Stromal cell of bone marrow (primary cell): ENCODE measurements at regions not wholly inside any gene's neighbourhood (a gene's known extent, or its start where the extent isn't known, plus 50 kb on each side); places are given as distances from the start of the nearest gene placed in this dataset.

Source experiments
- DNase-seq: peaks from one replicate; pipeline ENCODE4 v3.0.0-alpha.2; 2012; ENCODE audit warnings: low read depth

- DNase-seq = no peak
Observed at GRCh38 chr15:97319291-97319690, 641.2 kb upstream of the ARRDC4 start.

GRCh38 chr15:97346221-97346620 is 614.3 kb upstream of the ARRDC4 start:
- no peak for DNase-seq

- no peak for DNase-seq
Observed at GRCh38 chr15:97350813-97351212, 609.7 kb upstream of the ARRDC4 start.

DNA sequence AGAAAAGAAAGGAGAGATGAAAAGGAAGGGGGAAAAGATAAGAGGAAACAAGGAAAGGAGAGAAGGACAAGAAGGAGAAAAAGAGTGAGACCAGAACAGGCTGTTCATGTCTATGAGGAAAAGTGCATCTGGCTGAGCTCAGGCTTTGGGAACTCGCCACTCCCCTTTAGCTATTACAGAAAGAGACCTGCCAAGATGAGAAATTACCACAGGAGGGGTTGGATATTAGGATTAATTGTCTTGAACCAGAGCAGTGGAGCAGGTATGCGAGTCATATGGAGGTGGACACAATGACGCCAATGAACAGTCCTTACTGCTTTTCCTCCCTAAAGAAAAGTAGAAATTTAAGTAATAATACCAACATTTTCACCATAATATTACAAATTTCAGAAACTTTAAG is 577.0 kb upstream of the ARRDC4 start:
- no peak for DNase-seq

GRCh38 chr15:97386940-97387339 is 573.6 kb upstream of the ARRDC4 start:
- no peak for DNase-seq

DNA sequence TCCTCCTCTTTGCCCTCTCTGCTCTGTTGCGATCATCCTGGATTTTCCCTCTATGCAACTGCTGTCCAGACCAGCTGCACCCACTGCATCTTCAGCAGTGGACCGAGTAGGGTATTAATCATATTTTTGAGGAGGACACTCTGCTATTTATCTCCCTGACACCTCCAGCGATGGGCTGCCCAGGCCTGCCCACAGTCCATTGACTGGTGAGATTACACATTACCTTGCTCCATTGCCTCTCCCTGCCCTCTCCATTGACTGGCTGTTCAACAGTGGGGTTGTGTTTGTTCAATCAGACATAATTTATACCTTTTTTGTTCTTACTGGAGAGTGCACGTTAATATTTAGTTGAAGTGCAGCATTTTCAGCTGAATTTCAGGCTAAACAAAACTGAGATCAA is 559.3 kb upstream of the ARRDC4 start:
- DNase-seq = no peak

DNA sequence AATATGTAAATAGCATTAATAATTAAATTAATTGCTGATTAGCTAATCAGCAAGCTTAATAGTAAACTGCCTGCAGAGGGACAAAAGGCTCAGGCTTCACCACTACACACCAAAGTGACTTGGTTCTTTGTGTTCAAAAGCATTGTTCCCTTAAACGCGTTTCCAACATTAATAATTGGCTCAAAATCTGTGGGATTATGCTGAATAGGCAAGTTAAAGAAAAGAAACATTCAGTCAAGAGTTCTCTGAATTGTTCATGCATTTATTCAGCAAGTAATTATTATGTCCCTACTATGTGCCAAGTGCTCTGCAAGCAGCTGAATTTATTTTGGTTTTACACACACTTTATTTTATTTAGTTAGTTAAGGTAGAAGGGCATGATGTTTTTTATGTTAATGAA is 558.5 kb upstream of the ARRDC4 start:
- no peak for DNase-seq

- no peak for DNase-seq
Observed at GRCh38 chr15:97406841-97407240, 553.7 kb upstream of the ARRDC4 start.

- DNase-seq = no peak
Observed at GRCh38 chr15:97410897-97411575, 549.5 kb upstream of the ARRDC4 start.

DNA sequence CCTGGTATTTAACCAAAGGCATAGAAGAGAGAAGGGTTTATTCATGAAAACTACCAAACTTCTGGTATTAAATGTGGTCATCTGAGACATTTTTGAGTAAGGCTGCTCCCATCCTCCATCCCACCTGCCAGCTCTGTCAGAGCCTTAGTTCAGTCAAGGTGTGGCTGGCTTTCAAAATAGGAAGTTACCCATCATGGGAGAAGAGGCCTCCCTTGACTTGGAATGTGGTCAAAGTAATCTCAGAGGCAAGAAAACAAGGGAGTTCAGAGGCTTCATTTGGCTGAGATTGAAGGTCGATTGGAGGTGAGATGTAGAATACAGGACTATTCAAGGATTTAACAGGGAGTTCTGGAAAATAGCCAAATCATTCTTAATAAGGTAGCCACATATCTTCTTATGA is 540.4 kb upstream of the ARRDC4 start:
- no peak for DNase-seq

GRCh38 chr15:97425596-97425995 is 534.9 kb upstream of the ARRDC4 start:
- no peak for DNase-seq

GRCh38 chr15:97443101-97443500 is 517.4 kb upstream of the ARRDC4 start:
- no peak for DNase-seq

GRCh38 chr15:97446138-97446537 is 514.4 kb upstream of the ARRDC4 start:
- DNase-seq = no peak

DNA sequence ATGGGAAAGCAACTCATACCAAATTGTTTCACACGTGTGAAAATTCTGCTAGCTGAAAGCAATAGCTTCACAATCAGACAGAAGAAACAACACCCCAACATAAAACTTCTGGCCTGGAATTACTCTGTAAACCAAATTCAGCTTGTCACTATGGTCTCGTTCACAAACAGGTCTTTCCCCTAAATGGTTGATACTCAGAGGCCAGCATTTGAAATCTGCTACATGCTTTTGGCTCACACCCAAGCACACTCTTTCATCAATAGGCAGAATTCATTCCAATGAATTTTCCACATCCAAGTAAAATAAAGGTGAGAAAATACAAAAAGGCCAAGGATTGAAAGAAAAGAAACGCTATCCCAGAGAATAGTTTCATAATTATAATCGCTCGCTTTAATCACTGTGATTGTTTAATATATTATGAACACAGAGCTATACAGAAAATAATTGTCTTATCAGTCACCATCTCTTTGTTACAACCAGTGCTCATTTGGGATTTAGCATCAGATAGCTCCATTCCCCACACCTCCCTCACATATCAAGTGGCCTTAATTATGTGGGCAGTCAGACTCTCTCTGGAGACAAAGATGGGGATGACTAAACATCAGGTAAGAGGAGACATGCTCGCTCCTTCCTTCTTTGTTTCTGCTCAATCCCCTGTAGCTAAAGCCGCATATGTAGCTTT is 503.8 kb upstream of the ARRDC4 start:
- DNase-seq = no peak

DNA sequence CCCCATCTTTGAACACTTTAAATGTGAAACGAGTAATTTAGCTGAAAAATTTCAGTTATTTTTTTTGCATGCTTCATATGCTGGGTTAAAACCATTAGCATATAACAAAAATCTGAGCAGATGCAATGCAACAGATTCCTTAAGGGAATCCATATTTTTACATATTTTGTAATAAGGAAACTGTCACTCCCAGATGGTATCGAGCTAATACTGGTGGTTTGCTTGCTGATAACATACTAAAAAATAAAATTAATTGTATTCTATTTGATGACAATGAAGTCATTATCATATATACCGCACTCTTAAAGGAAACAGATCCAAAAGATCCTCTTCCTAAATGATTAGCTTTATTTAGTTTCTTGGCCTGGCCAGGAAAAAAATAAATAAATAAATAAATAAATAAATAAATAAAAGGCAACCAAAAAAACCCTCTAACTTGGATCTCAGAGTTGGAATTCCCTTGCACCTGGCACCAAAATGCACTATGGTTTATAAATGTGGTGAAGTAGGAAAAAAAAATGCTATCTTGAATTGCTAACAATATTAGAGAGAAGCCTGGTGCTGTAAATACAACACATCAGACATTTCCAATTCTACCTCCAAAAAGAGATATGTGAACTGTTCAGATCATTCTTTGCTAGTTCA is 503.2 kb upstream of the ARRDC4 start:
- DNase-seq = no peak

- DNase-seq = no peak
Observed at GRCh38 chr15:97459771-97460170, 500.7 kb upstream of the ARRDC4 start.

DNA sequence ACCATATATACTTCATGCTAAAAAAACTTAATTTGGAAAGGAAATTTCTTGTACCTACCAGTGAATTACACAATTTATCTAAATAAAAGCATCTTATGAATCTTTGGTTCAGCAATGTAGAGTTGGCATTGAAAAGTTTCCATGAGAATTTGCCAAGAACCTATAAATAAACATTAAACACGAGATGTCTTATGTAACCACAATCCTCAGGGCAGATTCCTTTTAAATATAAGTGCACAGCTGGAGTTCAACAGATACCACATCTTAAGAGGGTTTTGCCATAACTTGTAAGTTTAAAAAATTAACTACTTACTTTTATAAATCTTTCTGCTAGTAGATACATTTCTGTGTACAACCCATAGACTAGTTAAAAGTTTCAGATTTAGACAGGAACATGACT is 499.3 kb upstream of the ARRDC4 start:
- DNase-seq = no peak

GRCh38 chr15:97463696-97464095 is 496.8 kb upstream of the ARRDC4 start:
- no peak for DNase-seq

- no peak for DNase-seq
Observed at GRCh38 chr15:97470417-97470816, 490.1 kb upstream of the ARRDC4 start.

DNA sequence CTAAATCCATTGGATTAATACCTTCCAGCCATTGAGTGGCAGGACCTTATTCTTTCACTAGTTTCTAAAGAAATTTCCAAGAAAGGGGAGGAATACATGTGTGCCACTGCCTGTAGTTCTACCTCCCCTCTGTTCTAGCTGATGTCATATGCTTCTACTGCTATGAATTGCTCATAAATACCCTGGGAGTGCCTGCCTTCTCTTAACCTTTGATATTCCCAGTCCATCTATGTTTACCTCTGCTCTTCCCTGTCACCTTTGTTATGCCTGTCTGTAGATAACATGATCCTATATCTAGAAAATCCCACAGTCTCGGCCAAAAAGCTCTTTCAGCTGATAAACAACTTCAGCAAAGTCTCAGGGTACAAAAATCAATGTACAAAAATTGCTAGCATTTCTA is 486.9 kb upstream of the ARRDC4 start:
- DNase-seq = no peak

GRCh38 chr15:97479957-97480356 is 480.5 kb upstream of the ARRDC4 start:
- no peak for DNase-seq

DNA sequence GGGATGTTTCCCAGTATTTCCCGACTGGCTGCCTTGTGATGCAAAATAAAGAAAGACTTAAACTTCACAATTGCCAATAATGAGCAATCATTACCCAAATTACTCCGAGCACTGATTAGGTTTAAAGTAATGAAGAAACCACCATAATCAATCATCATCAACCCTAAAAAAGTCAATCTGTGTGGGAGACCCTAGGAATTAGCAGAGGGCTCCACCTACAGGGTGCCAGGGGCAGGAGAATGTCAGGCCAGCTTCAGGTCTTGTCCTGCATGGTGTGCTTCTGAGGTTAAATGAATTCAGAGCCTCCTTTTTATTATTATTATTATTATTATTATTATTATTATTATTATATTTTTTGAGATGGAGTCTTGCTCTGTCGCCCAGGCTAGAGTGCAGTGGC is 478.0 kb upstream of the ARRDC4 start:
- no peak for DNase-seq

- DNase-seq = no peak
Observed at GRCh38 chr15:97483232-97483631, 477.3 kb upstream of the ARRDC4 start.

DNA sequence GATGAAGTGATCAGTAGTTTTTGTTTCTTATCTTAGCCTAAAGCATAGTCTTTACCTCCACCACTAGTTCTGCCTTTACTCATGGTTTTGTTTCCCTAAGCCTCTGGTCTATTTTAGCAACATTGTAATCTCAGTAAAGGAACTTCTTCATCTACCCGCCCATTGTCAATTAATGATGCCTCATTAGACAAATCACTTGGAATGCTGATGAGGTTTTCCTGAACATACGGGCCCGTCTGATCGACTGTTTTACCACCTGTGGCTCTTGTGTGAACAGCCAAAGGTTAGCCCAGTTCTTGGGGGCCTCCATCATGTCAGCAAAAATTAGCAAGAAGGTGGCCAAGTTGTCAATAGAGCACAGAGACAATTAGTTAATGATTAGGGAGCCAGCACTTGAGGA is 470.1 kb upstream of the ARRDC4 start:
- DNase-seq = no peak
